HG02571 (cell line): ENCODE measurements at regions not wholly inside any gene's neighbourhood (a gene's known extent, or its start where the extent isn't known, plus 50 kb on each side); places are given as distances from the start of the nearest gene placed in this dataset.
"Not testable (repeated sequence)": the region's sequence is repeated elsewhere in the genome, so short reads cannot be mapped to it uniquely, and the experiment has no call there.

Source experiments
- ATAC-seq: cut with Tn5 transposase; IDR thresholded peaks from one replicate; pipeline ENCODE4 v1.9.1; 2021; ENCODE audit warnings: mild to moderate bottlenecking, moderate library complexity; ENCODE audit not compliant: unreplicated experiment

GRCh38 chr18:40249390-40250080 is 1705.5 kb upstream of the PIK3C3 start:
- ATAC-seq = no peak

DNA sequence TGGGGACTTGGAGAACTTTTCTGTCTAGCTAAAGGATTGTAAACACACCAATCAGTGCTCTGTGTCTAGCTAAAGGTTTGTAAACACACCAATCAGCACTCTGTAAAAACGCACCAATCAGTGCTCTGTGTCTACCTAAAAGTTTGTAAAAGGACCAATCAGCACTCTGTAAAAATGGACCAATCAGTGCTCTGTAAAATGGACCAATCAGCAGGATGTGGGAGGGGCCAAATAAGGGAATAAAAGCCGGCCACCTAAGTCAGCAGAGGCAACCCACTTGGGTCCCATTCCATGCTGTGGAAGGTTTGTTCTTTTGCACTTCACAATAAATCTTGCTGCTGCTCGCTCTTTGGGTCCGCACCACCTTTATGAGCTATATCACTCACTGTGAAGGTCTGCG is 1709.4 kb upstream of the PIK3C3 start:
- ATAC-seq = not testable (repeated sequence)

GRCh38 chr18:40243607-40244006 is 1711.4 kb upstream of the PIK3C3 start:
- no peak for ATAC-seq

GRCh38 chr18:40235836-40236235 is 1719.2 kb upstream of the PIK3C3 start:
- no peak for ATAC-seq

DNA sequence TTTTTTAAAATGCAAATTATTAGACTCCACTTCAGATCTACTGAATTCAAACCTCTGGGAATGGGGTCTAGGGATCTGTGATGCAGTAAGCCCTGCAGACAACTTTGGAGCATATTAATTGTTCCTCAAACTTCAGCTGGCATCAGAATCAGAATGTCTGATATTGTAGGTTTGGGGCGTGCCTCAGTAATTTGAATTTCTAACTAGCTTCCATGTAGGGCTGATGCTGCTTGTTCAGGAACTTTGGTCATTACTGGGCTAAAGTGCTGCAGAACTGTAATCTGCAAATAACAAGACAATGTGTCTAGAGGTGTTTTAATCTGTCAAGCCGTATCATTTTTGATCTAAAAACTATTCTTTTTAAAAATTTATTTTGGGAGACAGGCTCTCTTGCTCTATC is 1719.7 kb upstream of the PIK3C3 start:
- no peak for ATAC-seq

- no peak for ATAC-seq
Measured at GRCh38 chr18:40233931-40234616, 1721.0 kb upstream of the PIK3C3 start.

DNA sequence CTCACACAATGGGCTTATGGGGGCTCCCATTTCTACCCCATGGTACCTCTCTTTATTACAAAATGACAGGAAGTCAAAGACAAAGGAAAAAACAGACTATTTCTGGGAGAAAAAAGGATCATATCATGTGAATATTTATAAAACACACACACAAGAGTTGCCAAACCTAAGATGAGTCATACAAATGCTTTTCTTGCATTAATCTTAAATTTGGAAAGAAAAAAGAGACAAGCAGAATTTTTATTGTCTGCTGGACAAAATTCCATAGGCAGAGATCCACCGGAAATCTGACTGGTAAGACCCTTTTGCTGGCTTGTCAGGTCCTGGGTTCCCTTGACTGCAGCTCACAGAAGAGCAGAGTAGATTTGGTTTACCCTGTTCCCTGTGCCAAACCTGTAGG is 1732.3 kb upstream of the PIK3C3 start:
- ATAC-seq = no peak

- no peak for ATAC-seq
Measured at GRCh38 chr18:40216856-40217255, 1738.2 kb upstream of the PIK3C3 start.

- ATAC-seq = no peak
Measured at GRCh38 chr18:40215979-40216378, 1739.1 kb upstream of the PIK3C3 start.

DNA sequence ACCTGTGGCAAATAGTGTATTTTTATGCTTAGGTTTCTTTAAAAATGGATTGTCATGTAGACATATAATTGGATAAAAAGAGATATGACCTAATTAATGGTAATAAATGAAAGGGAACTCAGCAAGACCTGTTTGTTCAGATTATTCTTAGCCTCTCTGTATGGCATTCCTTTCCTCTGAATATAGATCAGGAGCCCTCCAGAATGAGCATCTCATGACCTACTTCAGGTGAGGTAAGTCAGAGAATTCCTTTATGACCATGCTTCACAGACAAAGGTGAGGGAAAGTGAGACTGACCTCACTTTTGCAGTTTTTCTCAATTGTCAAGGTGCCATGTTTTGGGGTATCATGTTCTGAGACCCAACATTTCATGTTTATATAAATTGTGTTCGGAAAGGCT is 1744.3 kb upstream of the PIK3C3 start:
- ATAC-seq = no peak

GRCh38 chr18:40208958-40209357 is 1746.1 kb upstream of the PIK3C3 start:
- ATAC-seq = no peak

DNA sequence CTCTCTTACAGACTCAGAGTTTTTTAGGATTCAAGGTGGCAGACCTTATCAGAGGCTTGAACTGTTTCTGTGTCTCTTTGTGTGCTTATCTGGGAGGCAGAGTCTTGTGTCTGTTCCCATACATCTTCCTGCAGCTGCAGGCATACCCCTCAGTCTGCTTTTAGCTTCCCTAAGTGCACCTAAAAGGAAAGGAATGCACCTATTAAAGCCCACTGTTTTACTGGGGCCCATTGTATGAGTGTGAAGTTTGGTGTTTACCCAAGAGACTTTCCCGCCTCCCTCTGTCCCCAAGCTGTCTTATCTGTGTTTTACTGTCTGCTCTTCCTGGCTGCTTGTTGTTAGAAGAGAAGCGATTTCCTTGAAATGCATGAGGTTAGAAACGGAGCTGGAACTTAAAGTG is 1757.3 kb upstream of the PIK3C3 start:
- no peak for ATAC-seq

DNA sequence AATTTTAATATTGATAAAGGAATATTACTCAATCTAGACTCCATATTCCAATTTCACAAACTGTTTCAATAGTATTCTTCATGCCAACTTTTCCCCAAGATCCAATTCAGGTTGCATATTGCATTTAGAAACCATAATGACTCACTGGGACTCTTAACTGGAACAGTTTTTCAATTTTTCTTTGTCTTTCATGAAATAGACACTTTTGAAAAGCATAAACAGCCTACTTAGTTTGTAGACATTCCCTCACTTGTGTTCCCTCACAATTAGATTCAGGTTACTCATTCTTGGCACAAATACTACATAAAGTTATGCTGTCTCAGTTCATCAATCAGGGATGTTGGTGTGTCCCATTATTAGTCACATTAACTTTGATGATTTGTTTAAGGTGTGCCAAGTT is 1768.4 kb upstream of the PIK3C3 start:
- no peak for ATAC-seq

DNA sequence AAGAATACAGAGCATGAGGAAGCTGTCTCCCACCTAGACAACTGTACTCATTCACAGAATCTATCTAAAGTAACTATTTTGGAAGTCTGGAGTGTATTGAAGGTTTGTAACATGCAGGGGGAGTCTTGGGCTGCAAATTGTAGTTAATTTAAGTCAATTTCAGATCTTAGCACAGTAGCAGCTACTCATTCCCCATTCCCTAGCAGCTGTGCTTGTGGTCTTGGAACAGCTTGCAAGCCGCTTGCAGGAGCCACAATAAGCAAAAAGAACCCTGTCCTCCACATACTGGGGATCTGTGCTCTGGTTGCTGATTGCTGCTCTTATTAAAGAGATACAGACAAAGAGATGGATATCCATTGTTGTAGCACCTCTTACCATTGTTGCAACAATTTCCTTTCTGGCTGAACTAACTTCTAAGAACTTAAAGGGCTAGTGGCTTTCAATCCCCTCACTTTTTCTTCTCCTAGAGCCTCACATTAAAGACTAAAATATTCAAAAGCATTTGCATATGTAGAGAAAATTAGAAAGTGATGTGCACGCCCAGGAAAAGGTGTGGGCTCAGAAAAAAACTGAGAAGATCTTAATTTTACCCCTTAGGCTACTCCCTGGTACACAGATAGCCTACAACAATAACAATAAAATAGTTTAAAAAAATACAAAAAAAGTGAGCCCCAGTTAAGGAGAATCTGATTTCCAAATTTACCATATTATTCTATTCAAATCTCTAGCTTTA is 1775.1 kb upstream of the PIK3C3 start:
- ATAC-seq = no peak

DNA sequence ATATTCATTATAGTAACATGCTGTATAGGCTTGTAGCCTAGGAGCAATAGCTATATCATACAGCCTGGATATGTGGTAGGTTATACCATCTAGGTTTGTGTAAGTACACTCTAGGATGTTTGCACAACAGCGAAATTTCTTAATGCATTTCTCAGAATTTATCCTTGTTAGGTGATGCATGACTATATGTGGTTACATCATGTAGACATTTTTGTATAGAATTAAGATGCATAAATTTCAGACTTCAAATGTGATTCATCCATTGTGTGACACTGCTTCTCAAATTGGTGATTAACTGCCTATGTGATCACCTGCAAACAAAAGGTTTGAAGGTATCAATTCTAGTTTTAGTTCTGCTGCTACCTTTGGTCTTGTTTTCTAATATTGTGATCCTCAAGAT is 1787.0 kb upstream of the PIK3C3 start:
- ATAC-seq = no peak

GRCh38 chr18:40163254-40163653 is 1791.8 kb upstream of the PIK3C3 start:
- no peak for ATAC-seq

GRCh38 chr18:40160361-40160760 is 1794.7 kb upstream of the PIK3C3 start:
- no peak for ATAC-seq

DNA sequence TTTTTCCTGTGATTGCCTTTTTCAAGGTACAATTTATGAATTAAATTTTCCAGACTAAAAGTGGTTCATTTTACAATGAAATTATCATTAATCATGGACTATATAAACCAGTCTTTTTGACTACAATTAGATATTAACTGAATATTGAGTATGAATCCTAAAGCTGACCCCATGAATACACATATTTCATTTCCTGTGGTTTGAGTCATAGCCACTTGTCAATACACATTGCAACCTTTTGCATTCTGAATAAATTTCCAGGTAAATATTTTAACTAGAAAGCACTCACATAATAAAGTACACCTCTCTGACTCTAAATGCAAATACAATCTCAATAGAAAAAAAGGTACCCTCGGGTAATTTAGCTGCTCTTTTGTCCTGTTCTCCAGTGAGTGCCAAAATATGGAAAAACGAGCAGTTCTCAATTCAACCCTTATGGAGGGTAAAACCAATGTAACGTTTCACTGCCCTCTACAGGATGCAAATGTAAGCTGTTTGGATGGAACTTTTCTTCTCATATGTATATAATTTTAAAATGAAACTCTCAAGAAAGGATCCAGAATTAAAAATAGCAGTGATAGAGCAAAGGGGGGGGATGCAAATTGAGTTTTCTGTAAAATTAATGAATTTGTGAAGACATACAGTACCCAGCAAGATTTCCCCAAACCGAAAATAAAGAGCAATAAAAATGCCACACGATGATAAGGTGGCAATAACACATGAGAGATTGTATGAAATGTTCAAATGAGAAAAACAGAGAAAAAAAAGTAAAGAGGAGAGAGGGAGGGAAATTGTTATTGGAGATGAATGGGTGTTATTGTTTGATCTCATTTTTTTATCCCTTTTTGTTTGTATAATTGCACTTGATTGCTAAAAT is 1795.7 kb upstream of the PIK3C3 start:
- ATAC-seq = no peak

- no peak for ATAC-seq
Measured at GRCh38 chr18:40157120-40157519, 1797.9 kb upstream of the PIK3C3 start.

DNA sequence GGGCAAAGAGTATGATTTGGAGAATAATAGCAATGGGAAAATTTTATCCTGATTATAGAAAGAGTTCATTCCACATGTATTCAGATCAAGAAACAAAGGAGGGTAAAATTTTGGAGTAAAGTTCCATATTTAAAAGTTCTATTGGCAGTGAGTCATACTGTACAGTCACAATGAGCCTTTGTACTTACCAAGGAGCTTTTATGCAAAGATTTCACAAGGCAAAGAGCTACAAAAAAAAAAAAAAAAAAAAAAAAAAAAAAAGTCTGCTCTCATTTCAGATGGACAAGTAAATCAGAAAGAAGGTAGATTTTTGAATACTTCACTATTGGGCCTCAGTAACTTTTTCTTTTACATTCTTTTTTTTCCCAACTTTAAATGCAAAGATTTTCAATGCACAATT is 1802.2 kb upstream of the PIK3C3 start:
- ATAC-seq = no peak

GRCh38 chr18:40148960-40149359 is 1806.1 kb upstream of the PIK3C3 start:
- ATAC-seq = no peak
